HCT116 (cell line): ENCODE measurements at regions not wholly inside any gene's neighbourhood (a gene's known extent, or its start where the extent isn't known, plus 50 kb on each side); places are given as distances from the start of the nearest gene placed in this dataset.

Experiments
- ATAC-seq: fragments of 200-7000 bp; cut with Tn5 transposase; 2 replicates; pipeline ENCODE4 v1.9.1; 2020; ENCODE audit warnings: mild to moderate bottlenecking, moderate library complexity
- BruUV-seq: library from RNA; stranded (reverse); fragments of 400-500 nt; replicated peaks from 2 replicates; lab custom pipeline; 2021; lab: Mats Ljungman, UMichigan
- CTCF ChIA-PET: fragments of 300-600 bp; sonication (Branson Sonifier 250); formaldehyde crosslinking; loops from one replicate; lab custom pipeline; 2021; ENCODE audit warnings: antibody characterized with exemption; lab: Charles Lee
- POLR2A ChIA-PET: fragments of 300-600, 350-600 bp; sonication (Branson Sonifier 250); formaldehyde crosslinking; loops from one replicate; lab custom pipeline; 2021; ENCODE audit warnings: antibody characterized with exemption; lab: Charles Lee
- RAD21 ChIA-PET, 2 experiments: fragments of 300-600 bp; sonication (Branson Sonifier 250); formaldehyde crosslinking; loops; one replicate each; lab custom pipeline; 2023; ENCODE audit warnings: low total read pairs in 2 of 2; ENCODE audit not compliant: uncharacterized antibody in 2 of 2, unreplicated experiment in 2 of 2, low non-redundant PET in 1 of 2; lab: Charles Lee
- DNase-seq: peaks from one replicate; pipeline ENCODE4 v3.0.0-alpha.2; 2010; ENCODE audit warnings: low read depth, low spot score
- H2AFZ ChIP-seq: fragments of 200-600 bp; shearing (Covaris generic), sonication (generic); 2 replicates; pipeline ENCODE4 v1.6.1; 2017; ENCODE audit warnings: low read depth, mixed run types, mixed read lengths, antibody characterized with exemption, low read length; ENCODE audit not compliant: poor library complexity, severe bottlenecking
- H3K27ac ChIP-seq: 2 replicates; pipeline ENCODE4 v1.5.1; 2012; ENCODE audit warnings: low read depth, low read length
- H3K27me3 ChIP-seq: fragments of 200-600 bp; sonication (generic); 2 replicates; pipeline ENCODE4 v1.6.1; 2016; ENCODE audit warnings: mixed run types, low read length, mixed read lengths; ENCODE audit not compliant: insufficient read depth
- H3K36me3 ChIP-seq, 2 experiments: fragments of 200-500 bp in 1 of 2; fragments of 200-600 bp in 1 of 2; sonication (Bioruptor generic) in 1 of 2; sonication (generic) in 1 of 2; 2 replicates each; pipeline versions ENCODE4 v1.5.1 to v1.6.1; 2014 to 2016; ENCODE audit warnings: low read length in 2 of 2, inconsistent platforms in 1 of 2, mixed read lengths in 1 of 2, mixed run types in 1 of 2; ENCODE audit not compliant: insufficient read depth in 2 of 2, control insufficient read depth in 1 of 2
- H3K4me1 ChIP-seq, 2 experiments: fragments of 200-600 bp in 1 of 2; sonication (generic) in 1 of 2; 2 replicates each; pipeline versions ENCODE4 v1.5.1 to v1.6.1; 2012 to 2017; ENCODE audit warnings: low read length in 2 of 2, inconsistent platforms in 1 of 2, mild to moderate bottlenecking in 1 of 2, mixed read lengths in 1 of 2, mixed run types in 1 of 2, moderate library complexity in 1 of 2; ENCODE audit not compliant: insufficient read depth in 2 of 2, control insufficient read depth in 1 of 2
- H3K4me2 ChIP-seq: fragments of 200-600 bp; sonication (generic); 2 replicates; pipeline ENCODE4 v1.6.1; 2017; ENCODE audit warnings: mixed run types, low read length, mixed read lengths
- H3K4me3 ChIP-seq, 2 experiments: fragments of 200-600 bp in 1 of 2; sonication (generic) in 1 of 2; replicated peaks in 1 of 2; 2 replicates each; pipeline ENCODE4 v1.5.1; 2011 to 2016; ENCODE audit warnings: low read length in 2 of 2, control low read depth in 1 of 2, low read depth in 1 of 2, mild to moderate bottlenecking in 1 of 2, mixed read lengths in 1 of 2, mixed run types in 1 of 2
- H3K79me2 ChIP-seq: fragments of 200-600 bp; sonication (generic); 2 replicates; pipeline ENCODE4 v1.6.1; 2017; ENCODE audit warnings: mild to moderate bottlenecking, mixed run types, low read length, moderate library complexity, mixed read lengths; ENCODE audit not compliant: insufficient read depth
- H3K9ac ChIP-seq: fragments of 200-600 bp; sonication (generic); 2 replicates; pipeline ENCODE4 v1.6.1; 2016; ENCODE audit warnings: low read length, mixed read lengths
- H3K9me2 ChIP-seq: fragments of 200-600 bp; sonication (generic), shearing (Covaris generic); 2 replicates; pipeline ENCODE4 v1.6.1; 2017; ENCODE audit warnings: mixed run types, mild to moderate bottlenecking, moderate library complexity; ENCODE audit not compliant: insufficient read depth
- H3K9me3 ChIP-seq, 2 experiments: fragments of 200-500 bp in 1 of 2; fragments of 200-600 bp in 1 of 2; sonication (Bioruptor generic) in 1 of 2; sonication (generic) in 1 of 2; 2 replicates each; pipeline ENCODE4 v1.6.1; 2014 to 2017; ENCODE audit warnings: low read length in 2 of 2, mixed read lengths in 2 of 2, inconsistent platforms in 1 of 2, low read depth in 1 of 2, mild to moderate bottlenecking in 1 of 2, mixed run types in 1 of 2, moderate library complexity in 1 of 2; ENCODE audit not compliant: control insufficient read depth in 1 of 2, insufficient read depth in 1 of 2
- H4K20me1 ChIP-seq: fragments of 200-600 bp; sonication (generic), shearing (Covaris generic); 2 replicates; pipeline ENCODE4 v1.6.1; 2017; ENCODE audit warnings: mixed run types, mild to moderate bottlenecking, moderate library complexity; ENCODE audit not compliant: insufficient read depth
- CTCF ChIP-seq, 3 experiments: fragments of 200-600 bp in 1 of 3; sonication (generic) in 1 of 3; IDR thresholded peaks in 2 of 3; conservative IDR thresholded peaks in 1 of 3; 2 replicates each; pipeline ENCODE4 v1.5.1; 2012 to 2017; ENCODE audit warnings: low read depth in 2 of 3, low read length in 2 of 3, antibody characterized with exemption in 1 of 3, borderline replicate concordance in 1 of 3, control low read depth in 1 of 3, mild to moderate bottlenecking in 1 of 3, mixed read lengths in 1 of 3, mixed run types in 1 of 3, moderate library complexity in 1 of 3; ENCODE audit not compliant: insufficient read depth in 1 of 3
- EGR1 ChIP-seq: IDR thresholded peaks from 2 replicates; pipeline ENCODE4 v1.6.1; 2012; ENCODE audit warnings: low read depth
- FOSL1 ChIP-seq: IDR thresholded peaks from 2 replicates; pipeline ENCODE4 v1.6.1; 2012; ENCODE audit warnings: low read depth
- MAX ChIP-seq: IDR thresholded peaks from 2 replicates; pipeline ENCODE4 v1.6.1; 2012
- POLR2AphosphoS5 ChIP-seq: IDR thresholded peaks from 2 replicates; pipeline ENCODE4 v1.6.1; 2011; ENCODE audit warnings: mild to moderate bottlenecking, low read depth, low read length, moderate library complexity
- REST ChIP-seq: IDR thresholded peaks from 2 replicates; pipeline ENCODE4 v1.6.1; 2012; ENCODE audit warnings: low read depth
- SIN3A ChIP-seq: IDR thresholded peaks from 2 replicates; pipeline ENCODE4 v1.6.1; 2012; ENCODE audit warnings: low read depth
- YY1 ChIP-seq: IDR thresholded peaks from 2 replicates; pipeline ENCODE4 v1.6.1; 2011; ENCODE audit warnings: low read length, low read depth, moderate library complexity, mild to moderate bottlenecking; ENCODE audit not compliant: insufficient replicate concordance; ENCODE audit errors: extremely low read depth
- ZBTB33 ChIP-seq: IDR thresholded peaks from 2 replicates; pipeline ENCODE4 v1.6.1; 2011; ENCODE audit warnings: mild to moderate bottlenecking, low read length, moderate library complexity; ENCODE audit not compliant: insufficient replicate concordance; ENCODE audit errors: extremely low read depth
- ZNF274 ChIP-seq: fragments of 200-500 bp; sonication (Bioruptor generic); IDR thresholded peaks from 2 replicates; pipeline ENCODE4 v1.6.1; 2014; ENCODE audit warnings: mild to moderate bottlenecking, low read depth, low read length, inconsistent platforms
- intact Hi-C: fragments of 100-400 bp; cut with micrococcal nuclease; formaldehyde crosslinking; loops from 2 replicates; pipeline ENCODE4 v1.10.0; 2022

GRCh38 chr11:91788764-91789163 is 435.9 kb upstream of the FAT3 start:
- H3K9ac ChIP-seq: no peak overlapping the region
- ChIA-PET CTCF (no interaction called here), POLR2A (no interaction called here), RAD21 (no interaction called here)
- H3K9me2 ChIP-seq: no peaks in the 10 kb centered on the region
- H4K20me1 ChIP-seq: no peaks in the 10 kb centered on the region
- TF ChIP-seq EGR1 (no peak), FOSL1 (no peak), ZBTB33 (no peak), POLR2AphosphoS5 (no peak), ZNF274 (no peak), SIN3A (no peak), CTCF (IDR thresholded peaks at IDR 0.05 in 2 of 3, conservative IDR thresholded peaks at IDR 0.05 in 1 of 3; ENCODE audit: borderline replicate concordance in 1 of 3, insufficient read depth in 1 of 3, low read depth in 2 of 3, low read length in 2 of 3) (no peak), MAX (no peak), REST (no peak), YY1 (no peak)
- no peaks in the 10 kb centered on the region for H3K27me3 ChIP-seq
- peaks cover 15 to 24% of the 10 kb centered on the region in 2 experiments; a peak in 2 of 4 replicates for H3K9me3 ChIP-seq
- DNase-seq (no peak), ATAC-seq (no peak)
- H3K36me3 ChIP-seq: no peaks in the 10 kb centered on the region
- H3K27ac ChIP-seq: no peak overlapping the region
- no peak overlapping the region for H3K4me2 ChIP-seq
- H2AFZ ChIP-seq: no peak overlapping the region
- no peaks in the 10 kb centered on the region for H3K4me1 ChIP-seq
- no peak overlapping the region for H3K4me3 ChIP-seq
- intact Hi-C loops: no loop called here
- no TSS peak for BruUV-seq
- no peaks in the 10 kb centered on the region for H3K79me2 ChIP-seq
